MM.1S (cell line): ENCODE measurements at regions not wholly inside any gene's neighbourhood (a gene's known extent, or its start where the extent isn't known, plus 50 kb on each side); places are given as distances from the start of the nearest gene placed in this dataset.

ENCODE experiments used
- DNase-seq: peaks from one replicate; pipeline ENCODE4 v3.0.0-alpha.2; 2015
- H2AFZ ChIP-seq: fragments of 300-600 bp; sonication (generic); 2 replicates; pipeline ENCODE4 v1.6.0; 2016; ENCODE audit warnings: antibody characterized with exemption, low read length
- H3F3A ChIP-seq: fragments of 300-600 bp; sonication (generic); 2 replicates; pipeline ENCODE4 v1.6.1; 2016; ENCODE audit warnings: mild to moderate bottlenecking, antibody characterized with exemption, low read length, moderate library complexity, mixed read lengths; ENCODE audit not compliant: insufficient read depth
- H3K27ac ChIP-seq: fragments of 300-600 bp; sonication (generic); 2 replicates; pipeline ENCODE4 v1.5.1; 2016; ENCODE audit warnings: mild to moderate bottlenecking, low read length
- H3K27me3 ChIP-seq: fragments of 300-600 bp; sonication (generic); replicated peaks from 2 replicates; pipeline ENCODE4 v1.6.0; 2016; ENCODE audit warnings: low read length; ENCODE audit not compliant: insufficient read depth
- H3K36me3 ChIP-seq: fragments of 300-600 bp; sonication (generic); replicated peaks from 2 replicates; pipeline ENCODE4 v1.6.1; 2016; ENCODE audit warnings: mild to moderate bottlenecking, low read length, mixed read lengths; ENCODE audit not compliant: insufficient read depth
- H3K4me1 ChIP-seq: fragments of 300-600 bp; sonication (generic); 2 replicates; pipeline ENCODE4 v1.6.1; 2016; ENCODE audit warnings: low read length, mixed read lengths
- H3K4me2 ChIP-seq: fragments of 300-600 bp; sonication (generic); 2 replicates; pipeline ENCODE4 v1.6.0; 2016; ENCODE audit warnings: low read depth, low read length
- H3K4me3 ChIP-seq: fragments of 300-600 bp; sonication (generic); 2 replicates; pipeline ENCODE4 v1.5.1; 2016; ENCODE audit warnings: low read length, mixed read lengths
- H3K79me2 ChIP-seq: fragments of 300-600 bp; sonication (generic); 2 replicates; pipeline ENCODE4 v1.6.1; 2016; ENCODE audit warnings: mixed run types, low read length, mixed read lengths
- H3K9ac ChIP-seq: fragments of 300-600 bp; sonication (generic); 2 replicates; pipeline ENCODE4 v1.6.1; 2016; ENCODE audit warnings: low read length, mixed read lengths
- H3K9me2 ChIP-seq: fragments of 300-600 bp; sonication (generic); replicated peaks from 2 replicates; pipeline ENCODE4 v1.6.1; 2016; ENCODE audit warnings: mild to moderate bottlenecking, low read length, mixed read lengths; ENCODE audit not compliant: insufficient read depth
- H3K9me3 ChIP-seq: fragments of 300-600 bp; sonication (generic); replicated peaks from 2 replicates; pipeline ENCODE4 v1.6.1; 2016; ENCODE audit warnings: mild to moderate bottlenecking, low read length, mixed read lengths; ENCODE audit not compliant: insufficient read depth
- H4K20me1 ChIP-seq: fragments of 300-600 bp; sonication (generic); 2 replicates; pipeline ENCODE4 v1.6.1; 2016; ENCODE audit warnings: mild to moderate bottlenecking, low read length, moderate library complexity, mixed read lengths; ENCODE audit not compliant: insufficient read depth
- EZH2 ChIP-seq: fragments of 300-600 bp; sonication (generic); optimal IDR thresholded peaks from 2 replicates; pipeline ENCODE3; 2017; ENCODE audit warnings: low read depth, mild to moderate bottlenecking, antibody characterized with exemption, low read length, mixed read lengths
- EZH2phosphoT487 ChIP-seq: fragments of 300-600 bp; sonication (generic); IDR thresholded peaks from 2 replicates; pipeline ENCODE4 v1.6.1; 2018; ENCODE audit warnings: antibody characterized with exemption, low read length
- TF ChIP-seq, protein P1 (sequence below): fragments of 300-600 bp; sonication (generic); IDR thresholded peaks from 2 replicates; pipeline ENCODE4 v1.5.1; 2016; ENCODE audit warnings: antibody characterized with exemption, low read length, mixed read lengths

DNA sequence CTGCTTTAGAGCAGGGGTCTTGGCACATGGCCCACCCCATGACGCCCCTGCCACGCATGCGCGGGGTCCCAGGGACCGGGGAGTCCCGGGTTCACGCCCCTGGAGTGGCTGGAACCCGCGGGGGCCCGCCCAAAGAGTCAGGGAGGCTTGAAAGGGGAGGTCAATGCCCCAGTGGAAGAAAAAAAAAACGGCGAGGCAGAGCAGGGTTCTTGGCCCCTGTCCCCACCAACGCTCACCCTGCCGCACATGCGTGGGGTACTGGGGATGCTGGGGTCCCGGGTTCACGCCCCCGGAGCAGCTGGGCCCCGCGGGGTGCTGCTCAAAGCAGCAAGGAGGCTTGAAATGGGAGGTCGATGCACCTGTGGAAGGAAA lies 319.1 kb downstream of the ALG10 start:
- Histone ChIP-seq H4K20me1 (no peaks in the 10 kb centered on the region), H3K36me3 (no peaks in the 10 kb centered on the region), H3K4me2 (no peak overlapping the region)

DNA sequence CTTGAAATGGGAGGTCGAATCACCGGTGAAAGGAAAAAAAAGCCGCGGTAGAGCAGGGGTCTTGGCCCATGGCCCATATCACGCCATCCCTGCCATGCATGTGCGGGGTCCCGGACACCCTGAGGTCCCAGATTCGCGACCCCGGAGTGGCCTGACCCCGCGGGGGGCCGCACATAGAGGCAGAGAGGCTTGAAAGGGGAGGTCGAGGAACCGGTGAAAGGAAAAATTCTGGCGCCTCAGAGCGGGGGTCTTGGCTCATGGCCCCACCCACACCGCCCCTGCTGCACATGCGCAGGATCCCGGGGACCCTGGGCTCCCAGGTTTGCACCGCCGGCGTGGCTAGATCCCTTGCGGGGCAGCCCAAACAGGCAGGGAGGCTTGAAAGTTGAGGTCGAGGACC lies 319.8 kb downstream of the ALG10 start:
- H3K79me2 ChIP-seq = no peaks in the 10 kb centered on the region
- no peak overlapping the region for H3K4me3 ChIP-seq
- H3K27ac ChIP-seq = no peak overlapping the region
- no peaks in the 10 kb centered on the region for H3K4me1 ChIP-seq
- no peak overlapping the region for H2AFZ ChIP-seq
- no peak for DNase-seq
- no peaks in the 10 kb centered on the region for H4K20me1 ChIP-seq
- H3K9me2 ChIP-seq = no peaks in the 10 kb centered on the region
- H3K9me3 ChIP-seq = no peaks in the 10 kb centered on the region
- no peak for TF ChIP-seq EZH2phosphoT487
- no peak for TF ChIP-seq EZH2
- TF ChIP-seq, protein P1, sequence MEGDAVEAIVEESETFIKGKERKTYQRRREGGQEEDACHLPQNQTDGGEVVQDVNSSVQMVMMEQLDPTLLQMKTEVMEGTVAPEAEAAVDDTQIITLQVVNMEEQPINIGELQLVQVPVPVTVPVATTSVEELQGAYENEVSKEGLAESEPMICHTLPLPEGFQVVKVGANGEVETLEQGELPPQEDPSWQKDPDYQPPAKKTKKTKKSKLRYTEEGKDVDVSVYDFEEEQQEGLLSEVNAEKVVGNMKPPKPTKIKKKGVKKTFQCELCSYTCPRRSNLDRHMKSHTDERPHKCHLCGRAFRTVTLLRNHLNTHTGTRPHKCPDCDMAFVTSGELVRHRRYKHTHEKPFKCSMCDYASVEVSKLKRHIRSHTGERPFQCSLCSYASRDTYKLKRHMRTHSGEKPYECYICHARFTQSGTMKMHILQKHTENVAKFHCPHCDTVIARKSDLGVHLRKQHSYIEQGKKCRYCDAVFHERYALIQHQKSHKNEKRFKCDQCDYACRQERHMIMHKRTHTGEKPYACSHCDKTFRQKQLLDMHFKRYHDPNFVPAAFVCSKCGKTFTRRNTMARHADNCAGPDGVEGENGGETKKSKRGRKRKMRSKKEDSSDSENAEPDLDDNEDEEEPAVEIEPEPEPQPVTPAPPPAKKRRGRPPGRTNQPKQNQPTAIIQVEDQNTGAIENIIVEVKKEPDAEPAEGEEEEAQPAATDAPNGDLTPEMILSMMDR = no peak
- no peak overlapping the region for H3K4me2 ChIP-seq
- H3K9ac ChIP-seq = no peak overlapping the region
- no peaks in the 10 kb centered on the region for H3F3A ChIP-seq
- H3K27me3 ChIP-seq = no peaks in the 10 kb centered on the region
- no peaks in the 10 kb centered on the region for H3K36me3 ChIP-seq

More for the DNA sequence above, 319.1 kb downstream of the ALG10 start:
- DNase-seq = no peak
- Histone ChIP-seq H3K4me1 (no peaks in the 10 kb centered on the region), H3K9me2 (no peaks in the 10 kb centered on the region), H3K9ac (no peak overlapping the region), H3K79me2 (no peaks in the 10 kb centered on the region), H3F3A (no peaks in the 10 kb centered on the region), H3K27me3 (no peaks in the 10 kb centered on the region), H3K27ac (no peak overlapping the region), H3K4me3 (no peak overlapping the region), H3K9me3 (no peaks in the 10 kb centered on the region), H2AFZ (no peak overlapping the region)
- TF ChIP-seq, protein P1 = no peak
- TF ChIP-seq EZH2phosphoT487 = no peak

DNA sequence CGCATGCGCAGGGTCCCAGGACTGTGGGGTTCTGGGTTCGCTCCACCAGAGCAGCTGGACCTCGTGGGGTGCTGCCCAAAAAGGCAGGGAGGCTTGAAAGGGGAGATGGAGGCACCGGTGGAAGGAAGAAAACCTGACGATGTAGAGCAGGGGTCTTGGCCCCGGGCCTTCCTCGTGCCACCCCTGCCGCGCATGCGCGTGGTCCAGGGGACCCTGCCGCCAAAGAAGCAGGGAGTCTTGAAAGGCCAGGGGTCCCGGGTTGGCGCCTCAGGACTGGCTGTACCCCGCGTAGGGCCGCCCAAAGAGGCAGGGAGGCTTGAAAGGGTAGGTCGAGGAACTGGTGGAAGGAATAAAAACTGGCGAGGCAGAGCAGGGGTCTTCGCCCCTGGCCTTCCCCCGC lies 321.0 kb downstream of the ALG10 start:
- Histone ChIP-seq H3K9ac (no peak overlapping the region), H4K20me1 (no peaks in the 10 kb centered on the region), H3K9me2 (no peaks in the 10 kb centered on the region), H2AFZ (no peak overlapping the region), H3K36me3 (no peaks in the 10 kb centered on the region), H3K4me2 (no peak overlapping the region), H3F3A (no peaks in the 10 kb centered on the region), H3K27me3 (no peaks in the 10 kb centered on the region), H3K27ac (no peak overlapping the region), H3K9me3 (no peaks in the 10 kb centered on the region), H3K4me3 (no peak overlapping the region), H3K79me2 (no peaks in the 10 kb centered on the region), H3K4me1 (no peaks in the 10 kb centered on the region)
- DNase-seq = no peak
- TF ChIP-seq, protein P1 = no peak

DNA sequence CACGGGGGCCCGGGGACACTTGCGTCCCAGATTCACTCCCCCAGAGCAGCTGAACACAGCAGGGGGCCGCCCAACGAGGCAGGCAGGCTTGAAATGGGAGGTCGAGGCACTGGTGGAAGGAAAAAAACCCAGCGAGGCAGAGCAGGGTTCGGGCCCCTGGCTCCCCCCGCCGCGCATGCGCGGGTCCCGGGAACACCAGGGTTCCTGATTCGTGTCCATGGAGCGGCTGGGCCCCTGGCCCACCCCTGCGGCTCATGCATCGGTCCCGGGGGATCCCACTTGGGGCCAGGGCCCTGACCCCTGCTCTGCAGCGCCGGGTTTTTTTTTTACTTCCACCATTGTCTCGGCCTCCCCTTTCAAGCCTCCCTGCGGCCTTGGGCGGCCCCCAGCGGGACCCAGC lies 321.5 kb downstream of the ALG10 start:
- Histone ChIP-seq H3K9me3 (no peaks in the 10 kb centered on the region), H3K4me1 (no peaks in the 10 kb centered on the region), H3K4me2 (no peak overlapping the region), H3K9me2 (no peaks in the 10 kb centered on the region), H3K27ac (no peak overlapping the region), H3F3A (no peaks in the 10 kb centered on the region), H3K36me3 (no peaks in the 10 kb centered on the region), H3K9ac (no peak overlapping the region), H3K4me3 (no peak overlapping the region), H3K79me2 (no peaks in the 10 kb centered on the region), H2AFZ (no peak overlapping the region), H3K27me3 (no peaks in the 10 kb centered on the region), H4K20me1 (no peaks in the 10 kb centered on the region)
- no peak for DNase-seq
- TF ChIP-seq EZH2 = no peak
- no peak for TF ChIP-seq EZH2phosphoT487
- TF ChIP-seq, protein P1 = no peak
